ENCODE measurements at regions not wholly inside any gene's neighbourhood (a gene's known extent, or its start where the extent isn't known, plus 50 kb on each side); places are given as distances from the start of the nearest gene placed in this dataset.

GRCh38 chr2:173583196-173583595 lies 228.5 kb downstream of the CDCA7 start:
- DNase-seq = no peak
- TF ChIP-seq CTCF (IDR thresholded peaks at IDR 0.05; ENCODE audit: unreplicated experiment) = no peak
- Mint-ChIP-seq H3K36me3 (ENCODE audit: insufficient read depth, unreplicated experiment) (no peaks in the 10 kb centered on the region), H3K27ac (ENCODE audit: unreplicated experiment) (no peak overlapping the region), H3K4me1 (ENCODE audit: low read depth, unreplicated experiment) (peaks cover 55% of the 10 kb centered on the region), H3K9me3 (ENCODE audit: low read depth, unreplicated experiment) (no peaks in the 10 kb centered on the region), H3K27me3 (ENCODE audit: unreplicated experiment) (no peaks in the 10 kb centered on the region), H3K4me3 (ENCODE audit: low read depth, unreplicated experiment) (no peak overlapping the region)
- CTCF ChIA-PET = interaction anchor here (0.5 kb wide), 1 partner anchor 758 kb away, joined by 4 read pairs; no protein-coding TSS in a partner anchor
- intact Hi-C loops (cut with micrococcal nuclease; ENCODE audit: unreplicated experiment) = no loop called here
- BruUV-seq (replicated peaks) = no TSS peak

- no peak for DNase-seq
- peaks cover under 1% of the 10 kb centered on the region for H3K36me3 Mint-ChIP-seq (ENCODE audit: insufficient read depth, unreplicated experiment)
- H3K4me1 Mint-ChIP-seq (ENCODE audit: low read depth, unreplicated experiment) = peaks cover 55% of the 10 kb centered on the region
- CTCF ChIA-PET = no interaction called here
- intact Hi-C loops (cut with micrococcal nuclease; ENCODE audit: unreplicated experiment) = no loop called here
- no TSS peak for BruUV-seq (replicated peaks)
- H3K9me3 Mint-ChIP-seq (ENCODE audit: low read depth, unreplicated experiment) = no peaks in the 10 kb centered on the region
- TF ChIP-seq CTCF (IDR thresholded peaks at IDR 0.05; ENCODE audit: unreplicated experiment) = no peak
- no peak overlapping the region for H3K27ac Mint-ChIP-seq (ENCODE audit: unreplicated experiment)
- no peak overlapping the region for H3K4me3 Mint-ChIP-seq (ENCODE audit: low read depth, unreplicated experiment)
- H3K27me3 Mint-ChIP-seq (ENCODE audit: unreplicated experiment) = no peaks in the 10 kb centered on the region
Measured at GRCh38 chr2:173584000-173584399, 229.3 kb downstream of the CDCA7 start.

GRCh38 chr2:173584676-173585458 lies 230.2 kb downstream of the CDCA7 start:
- Mint-ChIP-seq H3K27ac (ENCODE audit: unreplicated experiment) (no peak overlapping the region), H3K4me1 (ENCODE audit: low read depth, unreplicated experiment) (peaks cover 55% of the 10 kb centered on the region), H3K4me3 (ENCODE audit: low read depth, unreplicated experiment) (no peak overlapping the region), H3K9me3 (ENCODE audit: low read depth, unreplicated experiment) (no peaks in the 10 kb centered on the region), H3K27me3 (ENCODE audit: unreplicated experiment) (no peaks in the 10 kb centered on the region), H3K36me3 (ENCODE audit: insufficient read depth, unreplicated experiment) (peaks cover 6% of the 10 kb centered on the region)
- DNase-seq = no peak
- CTCF ChIA-PET = no interaction called here
- intact Hi-C loops (cut with micrococcal nuclease; ENCODE audit: unreplicated experiment) = loop anchor here (5.0 kb wide), 1 partner anchor 72 kb away; no protein-coding TSS in a partner anchor
- BruUV-seq (replicated peaks) = no TSS peak
- no peak for TF ChIP-seq CTCF (IDR thresholded peaks at IDR 0.05; ENCODE audit: unreplicated experiment)

GRCh38 chr2:173588931-173589369 lies 234.3 kb downstream of the CDCA7 start:
- Mint-ChIP-seq H3K9me3 (ENCODE audit: low read depth, unreplicated experiment) (peaks cover 7% of the 10 kb centered on the region), H3K36me3 (ENCODE audit: insufficient read depth, unreplicated experiment) (peaks cover 11% of the 10 kb centered on the region), H3K4me3 (ENCODE audit: low read depth, unreplicated experiment) (peak overlapping the region; percentile 33), H3K27me3 (ENCODE audit: unreplicated experiment) (no peaks in the 10 kb centered on the region), H3K27ac (ENCODE audit: unreplicated experiment) (peak overlapping the region; percentile 71), H3K4me1 (ENCODE audit: low read depth, unreplicated experiment) (peaks cover 44% of the 10 kb centered on the region)
- CTCF ChIA-PET = interaction anchor here (1.1 to 1.6 kb wide), 4 partner anchors 21 to 161 kb away, joined by 3 to 4 read pairs (median 4); no protein-coding TSS in a partner anchor
- TF ChIP-seq CTCF (IDR thresholded peaks at IDR 0.05; ENCODE audit: unreplicated experiment) = no peak
- DNase-seq = peak; percentile 8
- BruUV-seq (replicated peaks) = no TSS peak
- intact Hi-C loops (cut with micrococcal nuclease; ENCODE audit: unreplicated experiment) = loop anchor here (5.0 kb wide), 1 partner anchor 68 kb away; no protein-coding TSS in a partner anchor
